ENCODE measurements at regions not wholly inside any gene's neighbourhood (a gene's known extent, or its start where the extent isn't known, plus 50 kb on each side); places are given as distances from the start of the nearest gene placed in this dataset.

- DNase-seq, result no peak
These were observed 295.5 kb downstream of the BRINP2 start for GRCh38 chr1:177466286-177466685.

- DNase-seq, result no peak
These were observed 293.9 kb downstream of the BRINP2 start for GRCh38 chr1:177464686-177465085.

- DNase-seq, result no peak
These were observed 280.4 kb downstream of the BRINP2 start for GRCh38 chr1:177451191-177451590.

GRCh38 chr1:177448652-177449357 is 278.0 kb downstream of the BRINP2 start:
- DNase-seq, result no peak

- DNase-seq, result no peak
These were observed 277.4 kb downstream of the BRINP2 start for GRCh38 chr1:177448036-177448615.

- no peak for DNase-seq
These were observed 274.4 kb downstream of the BRINP2 start for GRCh38 chr1:177444997-177445746.

- no peak for DNase-seq
These were observed 272.2 kb downstream of the BRINP2 start for GRCh38 chr1:177443003-177443402.

- DNase-seq, result no peak
These were observed 271.8 kb downstream of the BRINP2 start for GRCh38 chr1:177442584-177442983.

- DNase-seq, result no peak
These were observed 270.5 kb downstream of the BRINP2 start for GRCh38 chr1:177441281-177441680.

- DNase-seq, result no peak
These were observed 270.1 kb downstream of the BRINP2 start for GRCh38 chr1:177440821-177441220.

GRCh38 chr1:177439301-177439700 is 268.5 kb downstream of the BRINP2 start:
- no peak for DNase-seq

- no peak for DNase-seq
These were observed 264.6 kb downstream of the BRINP2 start for GRCh38 chr1:177435364-177435763.

- no peak for DNase-seq
These were observed 262.1 kb downstream of the BRINP2 start for GRCh38 chr1:177432897-177433296.

- no peak for DNase-seq
These were observed 260.4 kb downstream of the BRINP2 start for GRCh38 chr1:177431123-177431522.

- DNase-seq, result no peak
These were observed 258.5 kb downstream of the BRINP2 start for GRCh38 chr1:177429234-177429633.

GRCh38 chr1:177427811-177428210 is 257.1 kb downstream of the BRINP2 start:
- DNase-seq, result no peak

- DNase-seq, result no peak
These were observed 255.7 kb downstream of the BRINP2 start for GRCh38 chr1:177426497-177426896.

GRCh38 chr1:177425199-177425598 is 254.4 kb downstream of the BRINP2 start:
- DNase-seq, result no peak

- no peak for DNase-seq
These were observed 254.0 kb downstream of the BRINP2 start for GRCh38 chr1:177424744-177425143.

GRCh38 chr1:177423090-177423489 is 252.3 kb downstream of the BRINP2 start:
- no peak for DNase-seq

- no peak for DNase-seq
These were observed 243.3 kb downstream of the BRINP2 start for GRCh38 chr1:177413982-177414596.

- DNase-seq, result no peak
These were observed 240.6 kb downstream of the BRINP2 start for GRCh38 chr1:177411381-177411780.

GRCh38 chr1:177410179-177410766 is 239.5 kb downstream of the BRINP2 start:
- DNase-seq, result no peak

All from inflammatory macrophage (primary cell).